Keratinocyte (primary cell): ENCODE measurements at regions not wholly inside any gene's neighbourhood (a gene's known extent, or its start where the extent isn't known, plus 50 kb on each side); places are given as distances from the start of the nearest gene placed in this dataset.

Source experiments
- DNase-seq: peaks from one replicate; pipeline ENCODE4 v3.0.0-alpha.2; 2011; ENCODE audit warnings: low read depth, missing footprints, low spot score
- FAIRE-seq: peaks from 2 replicates; lab custom pipeline; 2011; peaks lifted over from hg19 to GRCh38; lab: Jason Lieb, UNC
- H2AFZ ChIP-seq: 2 replicates; pipeline ENCODE4 v1.6.0; 2012; ENCODE audit warnings: low read length, control low read depth, inconsistent platforms; ENCODE audit not compliant: control insufficient read depth
- H3K27ac ChIP-seq: 2 replicates; pipeline ENCODE4 v1.5.1; 2011; ENCODE audit warnings: low read length; ENCODE audit not compliant: control insufficient read depth, insufficient read depth
- H3K27me3 ChIP-seq: 3 replicates; pipeline ENCODE4 v1.6.0; 2011; ENCODE audit warnings: low read length; ENCODE audit not compliant: control insufficient read depth, insufficient read depth; ENCODE audit errors: extremely low read depth
- H3K36me3 ChIP-seq, 2 experiments: 2 replicates in 1 of 2; 3 replicates in 1 of 2; pipeline ENCODE4 v1.5.1; 2011; ENCODE audit warnings: low read length in 2 of 2, mild to moderate bottlenecking in 1 of 2; ENCODE audit not compliant: control insufficient read depth in 2 of 2, insufficient read depth in 2 of 2; ENCODE audit errors: extremely low read depth in 1 of 2
- H3K4me1 ChIP-seq: 3 replicates; pipeline ENCODE4 v1.5.1; 2011; ENCODE audit warnings: low read length; ENCODE audit not compliant: control insufficient read depth, insufficient read depth; ENCODE audit errors: extremely low read depth
- H3K4me2 ChIP-seq: 3 replicates; pipeline ENCODE4 v1.6.0; 2011; ENCODE audit warnings: low read depth, low read length; ENCODE audit not compliant: control insufficient read depth, insufficient read depth; ENCODE audit errors: extremely low read depth
- H3K4me3 ChIP-seq, 3 experiments: fragments of 200-600 bp in 1 of 3; sonication (generic) in 1 of 3; 2 replicates in 2 of 3; 3 replicates in 1 of 3; pipeline ENCODE4 v1.5.1; 2011 to 2016; ENCODE audit warnings: low read length in 3 of 3, mild to moderate bottlenecking in 3 of 3, control low read depth in 2 of 3, inconsistent platforms in 1 of 3, low read depth in 1 of 3, mixed read lengths in 1 of 3, mixed run types in 1 of 3, moderate library complexity in 1 of 3; ENCODE audit not compliant: control insufficient read depth in 2 of 3, insufficient read depth in 2 of 3; ENCODE audit errors: extremely low read depth in 1 of 3
- H3K79me2 ChIP-seq: 2 replicates; pipeline ENCODE4 v1.6.0; 2012; ENCODE audit warnings: low read length; ENCODE audit not compliant: control insufficient read depth, insufficient read depth
- H3K9ac ChIP-seq: 3 replicates; pipeline ENCODE4 v1.6.0; 2011; ENCODE audit warnings: low read length; ENCODE audit not compliant: control insufficient read depth, insufficient read depth; ENCODE audit errors: extremely low read depth
- H3K9me1 ChIP-seq: 3 replicates; pipeline ENCODE4 v1.6.0; 2011; ENCODE audit warnings: low read length; ENCODE audit not compliant: control insufficient read depth, insufficient read depth; ENCODE audit errors: extremely low read depth
- H3K9me3 ChIP-seq: 2 replicates; pipeline ENCODE4 v1.5.1; 2012; ENCODE audit warnings: low read depth, low read length; ENCODE audit not compliant: control insufficient read depth
- H4K20me1 ChIP-seq: 3 replicates; pipeline ENCODE4 v1.6.0; 2011; ENCODE audit warnings: low read length; ENCODE audit not compliant: control insufficient read depth, insufficient read depth; ENCODE audit errors: extremely low read depth
- CTCF ChIP-seq, 3 experiments: IDR thresholded peaks in 1 of 3; conservative IDR thresholded peaks in 1 of 3; optimal IDR thresholded peaks in 1 of 3; 2 replicates in 2 of 3; 3 replicates in 1 of 3; pipeline versions ENCODE3 to v1.5.1; 2011; ENCODE audit warnings: low read length in 3 of 3, mild to moderate bottlenecking in 3 of 3, moderate library complexity in 2 of 3, control low read depth in 1 of 3, inconsistent platforms in 1 of 3; ENCODE audit not compliant: insufficient read depth in 2 of 3; ENCODE audit errors: extremely low read depth in 1 of 3
- EZH2 ChIP-seq: IDR thresholded peaks from one replicate; pipeline ENCODE4 v1.6.1; 2012; ENCODE audit warnings: inconsistent platforms, mild to moderate bottlenecking, low read length, moderate library complexity
- dilution Hi-C: fragments of 300-500 bp; cut with MboI; formaldehyde crosslinking; loops from one replicate; pipeline ENCODE4 v1.7.0; 2020; ENCODE audit warnings: low sequenced_read_pairs; ENCODE audit not compliant: extremely low pct_ligation_motif_present

- Histone ChIP-seq H3K9ac (no peak overlapping the region), H3K27ac (no peak overlapping the region), H3K4me3 (no peak overlapping the region), H3K9me1 (no peaks in the 10 kb centered on the region), H4K20me1 (no peaks in the 10 kb centered on the region), H3K9me3 (no peaks in the 10 kb centered on the region), H3K36me3 (no peaks in the 10 kb centered on the region), H2AFZ (no peak overlapping the region), H3K79me2 (no peaks in the 10 kb centered on the region), H3K27me3 (no peaks in the 10 kb centered on the region), H3K4me2 (no peak overlapping the region), H3K4me1 (peaks cover 6% of the 10 kb centered on the region)
- dilution Hi-C loops: no loop called here
- DNase-seq: no peak
- no peak for FAIRE-seq
- TF ChIP-seq CTCF (optimal IDR thresholded peaks at IDR 0.05 in 1 of 3, IDR thresholded peaks at IDR 0.05 in 1 of 3, conservative IDR thresholded peaks at IDR 0.05 in 1 of 3; ENCODE audit: extremely low read depth in 1 of 3, insufficient read depth in 2 of 3, low read length in 3 of 3) (no peak), EZH2 (no peak)
These were observed 541.2 kb upstream of the SMIM31 start for GRCh38 chr4:164212714-164213113.

GRCh38 chr4:164215113-164215741 is 538.7 kb upstream of the SMIM31 start:
- H3K79me2 ChIP-seq: no peaks in the 10 kb centered on the region
- H3K27ac ChIP-seq: no peak overlapping the region
- dilution Hi-C loops: no loop called here
- H2AFZ ChIP-seq: no peak overlapping the region
- H3K9ac ChIP-seq: no peak overlapping the region
- H3K9me3 ChIP-seq: no peaks in the 10 kb centered on the region
- TF ChIP-seq EZH2: no peak
- TF ChIP-seq CTCF (optimal IDR thresholded peaks at IDR 0.05 in 1 of 3, IDR thresholded peaks at IDR 0.05 in 1 of 3, conservative IDR thresholded peaks at IDR 0.05 in 1 of 3; ENCODE audit: extremely low read depth in 1 of 3, insufficient read depth in 2 of 3, low read length in 3 of 3): no peak
- no peaks in the 10 kb centered on the region for H4K20me1 ChIP-seq
- FAIRE-seq: no peak
- peaks cover 6% of the 10 kb centered on the region for H3K4me1 ChIP-seq
- no peak for DNase-seq
- H3K4me2 ChIP-seq: no peak overlapping the region
- H3K9me1 ChIP-seq: no peaks in the 10 kb centered on the region
- no peak overlapping the region for H3K4me3 ChIP-seq
- H3K27me3 ChIP-seq: no peaks in the 10 kb centered on the region
- H3K36me3 ChIP-seq: no peaks in the 10 kb centered on the region
